Upper lobe of left lung (tissue), 6 donors: ENCODE measurements at regions not wholly inside any gene's neighbourhood (a gene's known extent, or its start where the extent isn't known, plus 50 kb on each side); places are given as distances from the start of the nearest gene placed in this dataset.

Source experiments
- ATAC-seq, 2 donors: fragments of 200-7000 bp; cut with Tn5 transposase; one replicate each; pipeline ENCODE4 v1.9.1; 2022; ENCODE audit warnings: mild to moderate bottlenecking in 2 of 2, moderate library complexity in 2 of 2; ENCODE audit not compliant: low FRiP score in 2 of 2
- DNase-seq, 2 donors: peaks; one replicate each; pipeline ENCODE4 v3.0.0-alpha.2; 2019 to 2020
- H3K27ac ChIP-seq, 4 donors: fragments of 200-600 bp; sonication (generic); one replicate each; pipeline ENCODE4 v1.5.1; 2016 to 2019
- H3K27me3 ChIP-seq, 4 donors: fragments of 200-600 bp; sonication (generic); one replicate each; pipeline ENCODE4 v1.5.1; 2017 to 2019
- H3K36me3 ChIP-seq, 4 donors: fragments of 200-600 bp; sonication (generic); one replicate each; pipeline ENCODE4 v1.5.1; 2016 to 2019
- H3K4me1 ChIP-seq, 4 donors: fragments of 200-600 bp; sonication (generic); one replicate each; pipeline ENCODE4 v1.5.1; 2018 to 2019
- H3K4me3 ChIP-seq, 4 donors: fragments of 200-600 bp; sonication (generic); one replicate each; pipeline ENCODE4 v1.5.1; 2017 to 2019; ENCODE audit warnings: mild to moderate bottlenecking in 2 of 4, moderate library complexity in 1 of 4
- H3K9me3 ChIP-seq, 4 donors: fragments of 200-600 bp; sonication (generic); one replicate each; pipeline ENCODE4 v1.5.1; 2018 to 2019
- CTCF ChIP-seq, 6 experiments: fragments of 450-650 bp in 4 of 6; fragments of 200-600 bp in 2 of 6; sonication (generic) in 2 of 6; IDR thresholded peaks; one replicate each; pipeline ENCODE4 v1.5.1; 2016 to 2019; ENCODE audit warnings: antibody characterized with exemption in 6 of 6
- EP300 ChIP-seq, 4 donors: sonication (generic); formaldehyde crosslinking; IDR thresholded peaks; one replicate each; pipeline ENCODE4 v1.5.1; 2017; ENCODE audit warnings: antibody characterized with exemption in 4 of 4, control low read depth in 2 of 4
- POLR2A ChIP-seq, 4 donors: fragments of 450-650 bp; IDR thresholded peaks; one replicate each; pipeline ENCODE4 v1.5.1; 2016 to 2017; ENCODE audit warnings: antibody characterized with exemption in 4 of 4, mild to moderate bottlenecking in 2 of 4
- POLR2AphosphoS5 ChIP-seq, 2 donors: sonication (generic); formaldehyde crosslinking; IDR thresholded peaks; one replicate each; pipeline ENCODE4 v1.5.1; 2017; ENCODE audit warnings: antibody characterized with exemption in 2 of 2
- WGBS, 2 donors: methylation state at CpG; one replicate each; pipeline ENCODE4 v1.1.5; 2017 to 2018; 5-methylcytosine and 5-hydroxymethylcytosine counted together
- donor health status: DM: no; HTN: no; CAD: no; lungs with moderate emphysema.
- donor health status: DM: no; HTN: yes; CAD: no; lungs with severe emphysema.

- DNase-seq: no peak
- WGBS, 2 donors: 88 to 89% methylated on average over 4 of the region's 4 CpGs
- TF ChIP-seq EP300 (IDR thresholded peaks at IDR 0.05): no peak
- TF ChIP-seq POLR2AphosphoS5 (IDR thresholded peaks at IDR 0.05): no peak
- TF ChIP-seq POLR2A (IDR thresholded peaks at IDR 0.05): no peak
- TF ChIP-seq CTCF (IDR thresholded peaks at IDR 0.05): no peak
- H3K4me1 ChIP-seq: no peaks in the 10 kb centered on the region
- ATAC-seq: no peak
- no peak overlapping the region for H3K27ac ChIP-seq
- H3K27me3 ChIP-seq: no peaks in the 10 kb centered on the region
- no peaks in the 10 kb centered on the region for H3K36me3 ChIP-seq
- no peak overlapping the region for H3K4me3 ChIP-seq
- H3K9me3 ChIP-seq: peaks cover 0 to 3% (median 0%) of the 10 kb centered on the region in 4 donors
Measured at GRCh38 chr2:192775011-192775410, 580.3 kb upstream of the TMEFF2 start.

- no peak for TF ChIP-seq CTCF (IDR thresholded peaks at IDR 0.05)
- TF ChIP-seq POLR2AphosphoS5 (IDR thresholded peaks at IDR 0.05): no peak
- no peak for TF ChIP-seq EP300 (IDR thresholded peaks at IDR 0.05)
- no peak for TF ChIP-seq POLR2A (IDR thresholded peaks at IDR 0.05)
- H3K27me3 ChIP-seq: no peaks in the 10 kb centered on the region
- no peak overlapping the region for H3K27ac ChIP-seq
- 47 to 61% methylated on average over 2 of the region's 2 CpGs for WGBS, 2 donors
- H3K4me1 ChIP-seq: no peaks in the 10 kb centered on the region
- ATAC-seq (no peak), DNase-seq (no peak)
- H3K4me3 ChIP-seq: no peak overlapping the region
- H3K36me3 ChIP-seq: no peaks in the 10 kb centered on the region
- H3K9me3 ChIP-seq: no peaks in the 10 kb centered on the region
Measured at GRCh38 chr2:192773044-192773443, 578.3 kb upstream of the TMEFF2 start.

- no peaks in the 10 kb centered on the region for H3K9me3 ChIP-seq
- no peaks in the 10 kb centered on the region for H3K4me1 ChIP-seq
- H3K27ac ChIP-seq: no peak overlapping the region
- H3K27me3 ChIP-seq: no peaks in the 10 kb centered on the region
- TF ChIP-seq CTCF (IDR thresholded peaks at IDR 0.05) (no peak), POLR2A (IDR thresholded peaks at IDR 0.05) (no peak), POLR2AphosphoS5 (IDR thresholded peaks at IDR 0.05) (no peak), EP300 (IDR thresholded peaks at IDR 0.05) (no peak)
- no peak for DNase-seq
- H3K36me3 ChIP-seq: no peaks in the 10 kb centered on the region
- H3K4me3 ChIP-seq: no peak overlapping the region
- ATAC-seq: no peak
- 65 to 78% methylated on average over 1 of the region's 1 CpG for WGBS, 2 donors
Measured at GRCh38 chr2:192749611-192750200, 555.0 kb upstream of the TMEFF2 start.

GRCh38 chr2:192741889-192742288 lies 547.2 kb upstream of the TMEFF2 start:
- no peaks in the 10 kb centered on the region for H3K36me3 ChIP-seq
- no peak for ATAC-seq
- no peak overlapping the region for H3K27ac ChIP-seq
- H3K9me3 ChIP-seq: no peaks in the 10 kb centered on the region
- no peak overlapping the region for H3K4me3 ChIP-seq
- DNase-seq: no peak
- no peaks in the 10 kb centered on the region for H3K4me1 ChIP-seq
- TF ChIP-seq EP300 (IDR thresholded peaks at IDR 0.05) (no peak), POLR2AphosphoS5 (IDR thresholded peaks at IDR 0.05) (no peak), POLR2A (IDR thresholded peaks at IDR 0.05) (no peak), CTCF (IDR thresholded peaks at IDR 0.05) (no peak)
- no peaks in the 10 kb centered on the region for H3K27me3 ChIP-seq

- Histone ChIP-seq H3K4me1 (no peaks in the 10 kb centered on the region), H3K27me3 (no peaks in the 10 kb centered on the region), H3K36me3 (no peaks in the 10 kb centered on the region), H3K27ac (no peak overlapping the region), H3K4me3 (no peak overlapping the region), H3K9me3 (no peaks in the 10 kb centered on the region)
- 72 to 80% methylated on average over 3 of the region's 3 CpGs for whole genome bisulfite sequencing, 2 donors
- DNase-seq: no peak
- TF ChIP-seq POLR2AphosphoS5 (IDR thresholded peaks at IDR 0.05) (no peak), CTCF (IDR thresholded peaks at IDR 0.05) (no peak), EP300 (IDR thresholded peaks at IDR 0.05) (no peak), POLR2A (IDR thresholded peaks at IDR 0.05) (no peak)
- ATAC-seq: no peak
Measured at GRCh38 chr2:192735447-192735846, 540.7 kb upstream of the TMEFF2 start.
